ENCODE measurements at regions not wholly inside any gene's neighbourhood (a gene's known extent, or its start where the extent isn't known, plus 50 kb on each side); places are given as distances from the start of the nearest gene placed in this dataset.

DNA sequence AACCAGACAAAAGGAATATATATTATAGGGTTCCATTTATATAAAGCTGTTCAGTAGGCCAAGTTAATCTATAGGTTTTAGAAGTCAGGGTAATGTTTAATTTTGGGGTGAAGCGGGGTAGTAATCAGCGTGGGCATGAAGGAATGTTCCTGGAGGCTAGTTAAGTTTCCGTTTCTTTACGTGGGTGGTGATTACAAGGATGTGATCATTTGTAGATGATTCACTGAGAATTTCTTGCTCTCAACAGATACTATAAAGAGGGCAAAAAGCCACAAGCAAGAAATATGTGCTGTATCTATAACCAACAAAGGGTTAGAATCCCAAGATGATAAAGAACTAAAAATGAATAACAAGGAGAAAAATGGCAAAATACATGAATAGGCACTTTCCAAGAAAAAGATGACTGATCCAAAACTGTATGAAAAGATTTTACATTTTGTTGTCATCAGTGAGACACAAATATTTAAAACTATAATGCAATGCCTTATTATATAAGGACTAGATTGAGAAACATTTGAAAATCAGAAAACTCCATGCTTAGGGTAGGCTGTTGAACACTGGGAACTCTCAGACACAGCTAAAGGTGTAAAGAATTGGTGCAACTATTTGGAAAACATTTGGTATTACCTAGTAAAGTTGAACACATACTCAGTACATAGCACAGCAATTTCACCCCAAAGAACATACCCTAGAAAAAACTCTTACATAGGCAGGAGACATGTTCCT lies 224.3 kb upstream of the S1PR3 start:
- TF ChIP-seq, protein P1, sequence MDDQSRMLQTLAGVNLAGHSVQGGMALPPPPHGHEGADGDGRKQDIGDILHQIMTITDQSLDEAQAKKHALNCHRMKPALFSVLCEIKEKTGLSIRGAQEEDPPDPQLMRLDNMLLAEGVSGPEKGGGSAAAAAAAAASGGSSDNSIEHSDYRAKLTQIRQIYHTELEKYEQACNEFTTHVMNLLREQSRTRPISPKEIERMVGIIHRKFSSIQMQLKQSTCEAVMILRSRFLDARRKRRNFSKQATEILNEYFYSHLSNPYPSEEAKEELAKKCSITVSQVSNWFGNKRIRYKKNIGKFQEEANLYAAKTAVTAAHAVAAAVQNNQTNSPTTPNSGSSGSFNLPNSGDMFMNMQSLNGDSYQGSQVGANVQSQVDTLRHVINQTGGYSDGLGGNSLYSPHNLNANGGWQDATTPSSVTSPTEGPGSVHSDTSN (IDR thresholded peaks at IDR 0.05), result no peak
- TF ChIP-seq, protein P2, sequence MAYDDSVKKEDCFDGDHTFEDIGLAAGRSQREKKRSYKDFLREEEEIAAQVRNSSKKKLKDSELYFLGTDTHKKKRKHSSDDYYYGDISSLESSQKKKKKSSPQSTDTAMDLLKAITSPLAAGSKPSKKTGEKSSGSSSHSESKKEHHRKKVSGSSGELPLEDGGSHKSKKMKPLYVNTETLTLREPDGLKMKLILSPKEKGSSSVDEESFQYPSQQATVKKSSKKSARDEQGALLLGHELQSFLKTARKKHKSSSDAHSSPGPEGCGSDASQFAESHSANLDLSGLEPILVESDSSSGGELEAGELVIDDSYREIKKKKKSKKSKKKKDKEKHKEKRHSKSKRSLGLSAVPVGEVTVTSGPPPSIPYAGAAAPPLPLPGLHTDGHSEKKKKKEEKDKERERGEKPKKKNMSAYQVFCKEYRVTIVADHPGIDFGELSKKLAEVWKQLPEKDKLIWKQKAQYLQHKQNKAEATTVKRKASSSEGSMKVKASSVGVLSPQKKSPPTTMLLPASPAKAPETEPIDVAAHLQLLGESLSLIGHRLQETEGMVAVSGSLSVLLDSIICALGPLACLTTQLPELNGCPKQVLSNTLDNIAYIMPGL (CRISPR knock-in tag; IDR thresholded peaks at IDR 0.05; ENCODE audit: borderline replicate concordance), result no peak
- TF ChIP-seq POLR2A (IDR thresholded peaks at IDR 0.05; ENCODE audit: low read length) (no peak), JUN (IDR thresholded peaks at IDR 0.05) (no peak), PHF8 (IDR thresholded peaks at IDR 0.05; ENCODE audit: borderline replicate concordance, low read depth) (no peak)
- TF ChIP-seq, protein P3, sequence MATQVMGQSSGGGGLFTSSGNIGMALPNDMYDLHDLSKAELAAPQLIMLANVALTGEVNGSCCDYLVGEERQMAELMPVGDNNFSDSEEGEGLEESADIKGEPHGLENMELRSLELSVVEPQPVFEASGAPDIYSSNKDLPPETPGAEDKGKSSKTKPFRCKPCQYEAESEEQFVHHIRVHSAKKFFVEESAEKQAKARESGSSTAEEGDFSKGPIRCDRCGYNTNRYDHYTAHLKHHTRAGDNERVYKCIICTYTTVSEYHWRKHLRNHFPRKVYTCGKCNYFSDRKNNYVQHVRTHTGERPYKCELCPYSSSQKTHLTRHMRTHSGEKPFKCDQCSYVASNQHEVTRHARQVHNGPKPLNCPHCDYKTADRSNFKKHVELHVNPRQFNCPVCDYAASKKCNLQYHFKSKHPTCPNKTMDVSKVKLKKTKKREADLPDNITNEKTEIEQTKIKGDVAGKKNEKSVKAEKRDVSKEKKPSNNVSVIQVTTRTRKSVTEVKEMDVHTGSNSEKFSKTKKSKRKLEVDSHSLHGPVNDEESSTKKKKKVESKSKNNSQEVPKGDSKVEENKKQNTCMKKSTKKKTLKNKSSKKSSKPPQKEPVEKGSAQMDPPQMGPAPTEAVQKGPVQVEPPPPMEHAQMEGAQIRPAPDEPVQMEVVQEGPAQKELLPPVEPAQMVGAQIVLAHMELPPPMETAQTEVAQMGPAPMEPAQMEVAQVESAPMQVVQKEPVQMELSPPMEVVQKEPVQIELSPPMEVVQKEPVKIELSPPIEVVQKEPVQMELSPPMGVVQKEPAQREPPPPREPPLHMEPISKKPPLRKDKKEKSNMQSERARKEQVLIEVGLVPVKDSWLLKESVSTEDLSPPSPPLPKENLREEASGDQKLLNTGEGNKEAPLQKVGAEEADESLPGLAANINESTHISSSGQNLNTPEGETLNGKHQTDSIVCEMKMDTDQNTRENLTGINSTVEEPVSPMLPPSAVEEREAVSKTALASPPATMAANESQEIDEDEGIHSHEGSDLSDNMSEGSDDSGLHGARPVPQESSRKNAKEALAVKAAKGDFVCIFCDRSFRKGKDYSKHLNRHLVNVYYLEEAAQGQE (IDR thresholded peaks at IDR 0.05), result no peak
- TF ChIP-seq, protein P4, sequence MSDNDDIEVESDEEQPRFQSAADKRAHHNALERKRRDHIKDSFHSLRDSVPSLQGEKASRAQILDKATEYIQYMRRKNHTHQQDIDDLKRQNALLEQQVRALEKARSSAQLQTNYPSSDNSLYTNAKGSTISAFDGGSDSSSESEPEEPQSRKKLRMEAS (IDR thresholded peaks at IDR 0.05), result no peak
- TF ChIP-seq, protein P5, sequence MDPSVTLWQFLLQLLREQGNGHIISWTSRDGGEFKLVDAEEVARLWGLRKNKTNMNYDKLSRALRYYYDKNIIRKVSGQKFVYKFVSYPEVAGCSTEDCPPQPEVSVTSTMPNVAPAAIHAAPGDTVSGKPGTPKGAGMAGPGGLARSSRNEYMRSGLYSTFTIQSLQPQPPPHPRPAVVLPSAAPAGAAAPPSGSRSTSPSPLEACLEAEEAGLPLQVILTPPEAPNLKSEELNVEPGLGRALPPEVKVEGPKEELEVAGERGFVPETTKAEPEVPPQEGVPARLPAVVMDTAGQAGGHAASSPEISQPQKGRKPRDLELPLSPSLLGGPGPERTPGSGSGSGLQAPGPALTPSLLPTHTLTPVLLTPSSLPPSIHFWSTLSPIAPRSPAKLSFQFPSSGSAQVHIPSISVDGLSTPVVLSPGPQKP (IDR thresholded peaks at IDR 0.05; ENCODE audit: low read depth, low read length), result no peak
- TF ChIP-seq, protein P6, sequence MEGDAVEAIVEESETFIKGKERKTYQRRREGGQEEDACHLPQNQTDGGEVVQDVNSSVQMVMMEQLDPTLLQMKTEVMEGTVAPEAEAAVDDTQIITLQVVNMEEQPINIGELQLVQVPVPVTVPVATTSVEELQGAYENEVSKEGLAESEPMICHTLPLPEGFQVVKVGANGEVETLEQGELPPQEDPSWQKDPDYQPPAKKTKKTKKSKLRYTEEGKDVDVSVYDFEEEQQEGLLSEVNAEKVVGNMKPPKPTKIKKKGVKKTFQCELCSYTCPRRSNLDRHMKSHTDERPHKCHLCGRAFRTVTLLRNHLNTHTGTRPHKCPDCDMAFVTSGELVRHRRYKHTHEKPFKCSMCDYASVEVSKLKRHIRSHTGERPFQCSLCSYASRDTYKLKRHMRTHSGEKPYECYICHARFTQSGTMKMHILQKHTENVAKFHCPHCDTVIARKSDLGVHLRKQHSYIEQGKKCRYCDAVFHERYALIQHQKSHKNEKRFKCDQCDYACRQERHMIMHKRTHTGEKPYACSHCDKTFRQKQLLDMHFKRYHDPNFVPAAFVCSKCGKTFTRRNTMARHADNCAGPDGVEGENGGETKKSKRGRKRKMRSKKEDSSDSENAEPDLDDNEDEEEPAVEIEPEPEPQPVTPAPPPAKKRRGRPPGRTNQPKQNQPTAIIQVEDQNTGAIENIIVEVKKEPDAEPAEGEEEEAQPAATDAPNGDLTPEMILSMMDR (IDR thresholded peaks at IDR 0.05), result no peak
